ENCODE measurements at regions not wholly inside any gene's neighbourhood (a gene's known extent, or its start where the extent isn't known, plus 50 kb on each side); places are given as distances from the start of the nearest gene placed in this dataset.
A peak's percentile ranks its signal among the peaks of the same experiment; 100 is the strongest.

DNA sequence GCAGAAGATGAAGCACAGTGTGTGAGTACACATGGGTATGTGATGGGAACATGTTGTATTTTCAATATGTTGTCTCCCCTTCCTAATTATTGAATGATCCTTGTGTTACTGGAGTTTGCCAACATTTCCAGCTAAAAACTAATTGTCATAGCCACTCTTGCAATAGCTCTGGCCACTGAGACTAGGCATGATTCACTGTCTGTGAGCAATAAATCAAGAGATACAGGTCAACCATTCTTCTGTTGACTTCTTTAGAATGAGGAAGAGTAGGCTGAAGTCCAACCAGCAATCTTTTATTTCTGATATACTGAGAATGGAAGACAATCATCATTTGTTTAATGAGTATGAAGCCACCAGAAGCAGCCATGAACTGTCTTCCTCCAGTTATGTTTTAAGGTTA, 413.9 kb downstream of the SLITRK5 start:
- Histone ChIP-seq H3K27me3 (ENCODE audit: control insufficient read depth, insufficient read depth, low read length) (no peaks in the 10 kb centered on the region), H3K27ac (ENCODE audit: low read depth, low read length) (no peak overlapping the region), H3K9me3 (ENCODE audit: control insufficient read depth, insufficient read depth, low read length) (no peaks in the 10 kb centered on the region), H3K4me3 (ENCODE audit: low read depth, low read length) (no peak overlapping the region), H3K36me3 (ENCODE audit: control insufficient read depth, insufficient read depth, low read length) (no peaks in the 10 kb centered on the region), H3K4me1 (ENCODE audit: control insufficient read depth, insufficient read depth, low read length) (no peaks in the 10 kb centered on the region)
- DNase-seq (ENCODE audit: low read depth in 4 of 6, low spot score in 6 of 6): no peak

DNA sequence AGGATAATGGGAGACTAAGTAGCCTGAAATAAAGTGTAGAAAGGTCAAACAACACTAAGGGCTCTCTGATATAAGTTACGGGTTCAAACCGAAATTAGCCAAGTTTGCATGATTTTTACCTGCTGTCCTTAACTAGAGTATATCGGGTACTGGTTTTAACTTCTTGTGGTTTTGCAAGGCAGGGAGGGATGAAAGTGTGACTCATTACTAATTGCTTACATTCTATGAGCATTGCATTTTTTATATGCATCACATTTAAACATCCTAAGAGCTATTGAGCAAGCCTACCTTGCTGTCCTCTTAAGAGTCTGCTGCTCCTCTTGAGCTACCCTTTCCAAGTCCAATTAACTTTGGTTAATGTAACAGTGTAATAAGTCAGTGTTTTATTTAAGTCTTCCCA, 415.4 kb downstream of the SLITRK5 start:
- Histone ChIP-seq H3K9me3 (ENCODE audit: control insufficient read depth, insufficient read depth, low read length) (no peaks in the 10 kb centered on the region), H3K4me3 (ENCODE audit: low read depth, low read length) (no peak overlapping the region), H3K27ac (ENCODE audit: low read depth, low read length) (no peak overlapping the region), H3K4me1 (ENCODE audit: control insufficient read depth, insufficient read depth, low read length) (no peaks in the 10 kb centered on the region), H3K36me3 (ENCODE audit: control insufficient read depth, insufficient read depth, low read length) (no peaks in the 10 kb centered on the region), H3K27me3 (ENCODE audit: control insufficient read depth, insufficient read depth, low read length) (no peaks in the 10 kb centered on the region)
- no peak for DNase-seq (ENCODE audit: low read depth in 4 of 6, low spot score in 6 of 6)
- 92% methylated on average over 2 of the region's 3 CpGs for WGBS (ENCODE audit: insufficient coverage)

DNA sequence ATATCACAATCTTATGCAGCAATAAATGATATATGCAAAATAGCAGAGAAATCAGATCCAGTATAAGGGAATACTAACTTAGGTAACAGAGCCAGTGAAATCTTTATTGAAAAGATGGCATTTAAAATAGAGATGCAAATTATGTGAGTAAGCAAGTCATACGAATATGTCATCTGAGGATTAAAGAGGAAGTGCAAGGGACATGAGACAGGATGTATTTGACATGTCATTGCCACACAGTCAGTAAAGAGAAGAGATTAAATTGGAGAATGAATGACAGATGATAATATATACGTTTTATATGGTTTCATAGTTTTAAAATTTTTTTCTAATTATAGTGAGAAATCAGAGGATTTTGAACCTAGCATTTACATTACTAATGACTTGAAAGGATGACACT, 426.4 kb downstream of the SLITRK5 start:
- H3K27me3 ChIP-seq (ENCODE audit: control insufficient read depth, insufficient read depth, low read length): no peaks in the 10 kb centered on the region
- peaks cover 1% of the 10 kb centered on the region for H3K9me3 ChIP-seq (ENCODE audit: control insufficient read depth, insufficient read depth, low read length)
- no peaks in the 10 kb centered on the region for H3K4me1 ChIP-seq (ENCODE audit: control insufficient read depth, insufficient read depth, low read length)
- H3K36me3 ChIP-seq (ENCODE audit: control insufficient read depth, insufficient read depth, low read length): no peaks in the 10 kb centered on the region
- H3K27ac ChIP-seq (ENCODE audit: low read depth, low read length): no peak overlapping the region
- DNase-seq (ENCODE audit: low read depth in 4 of 6, low spot score in 6 of 6): no peak
- no peak overlapping the region for H3K4me3 ChIP-seq (ENCODE audit: low read depth, low read length)
- 0% methylated on average over 1 of the region's 2 CpGs for WGBS (ENCODE audit: insufficient coverage)

DNA sequence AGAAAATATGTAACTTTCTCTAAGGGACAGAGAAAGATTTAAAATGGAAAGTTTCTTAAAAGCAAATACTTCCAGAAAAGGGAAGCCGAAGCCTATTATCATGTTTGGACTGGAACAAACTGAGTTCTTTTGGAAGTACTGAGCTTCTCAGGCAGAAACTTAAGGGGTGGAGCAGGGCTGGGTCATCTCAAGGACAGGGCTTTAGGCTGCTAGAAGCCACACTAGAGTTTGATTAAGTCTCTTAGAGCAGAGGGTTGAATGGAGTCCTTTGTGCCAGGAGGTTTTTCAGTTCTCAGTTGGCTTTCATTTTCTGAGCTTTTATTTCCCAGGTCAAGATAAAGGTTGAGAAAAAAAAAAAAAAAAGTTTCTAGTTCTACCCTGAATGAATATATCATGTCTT, 432.7 kb downstream of the SLITRK5 start:
- Histone ChIP-seq H3K4me1 (ENCODE audit: control insufficient read depth, insufficient read depth, low read length) (no peaks in the 10 kb centered on the region), H3K27ac (ENCODE audit: low read depth, low read length) (peak overlapping the region; percentile 69), H3K9me3 (ENCODE audit: control insufficient read depth, insufficient read depth, low read length) (peaks cover 1% of the 10 kb centered on the region), H3K36me3 (ENCODE audit: control insufficient read depth, insufficient read depth, low read length) (no peaks in the 10 kb centered on the region), H3K27me3 (ENCODE audit: control insufficient read depth, insufficient read depth, low read length) (no peaks in the 10 kb centered on the region), H3K4me3 (ENCODE audit: low read depth, low read length) (no peak overlapping the region)
- DNase-seq (ENCODE audit: low read depth in 4 of 6, low spot score in 6 of 6): peak in 1 of 6 donors; percentile 33
- 25% methylated on average over 1 of the region's 1 CpG for WGBS (ENCODE audit: insufficient coverage)

DNA sequence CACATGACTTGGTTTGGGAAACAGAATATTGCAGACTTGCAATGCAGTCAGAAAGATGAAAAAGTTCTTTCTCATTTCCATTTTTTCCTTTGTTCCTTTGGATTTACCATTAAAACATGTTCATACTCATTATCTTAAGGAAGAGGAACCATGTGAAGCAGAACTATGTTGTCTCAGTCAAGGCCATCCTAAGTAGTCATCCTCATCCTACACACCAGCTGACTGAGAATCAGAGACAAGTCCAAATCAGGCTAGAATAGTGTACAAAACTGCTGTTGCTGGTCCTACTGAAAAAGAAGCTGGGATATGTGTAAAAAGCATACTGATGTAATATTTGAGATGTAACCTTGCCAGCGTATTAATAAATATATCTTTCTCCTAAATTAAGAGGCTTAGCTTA, 433.4 kb downstream of the SLITRK5 start:
- H3K27me3 ChIP-seq (ENCODE audit: control insufficient read depth, insufficient read depth, low read length): no peaks in the 10 kb centered on the region
- peak overlapping the region; percentile 59 for H3K27ac ChIP-seq (ENCODE audit: low read depth, low read length)
- WGBS (ENCODE audit: insufficient coverage): no CpG with 5 or more reads among the region's 1 CpG

DNA sequence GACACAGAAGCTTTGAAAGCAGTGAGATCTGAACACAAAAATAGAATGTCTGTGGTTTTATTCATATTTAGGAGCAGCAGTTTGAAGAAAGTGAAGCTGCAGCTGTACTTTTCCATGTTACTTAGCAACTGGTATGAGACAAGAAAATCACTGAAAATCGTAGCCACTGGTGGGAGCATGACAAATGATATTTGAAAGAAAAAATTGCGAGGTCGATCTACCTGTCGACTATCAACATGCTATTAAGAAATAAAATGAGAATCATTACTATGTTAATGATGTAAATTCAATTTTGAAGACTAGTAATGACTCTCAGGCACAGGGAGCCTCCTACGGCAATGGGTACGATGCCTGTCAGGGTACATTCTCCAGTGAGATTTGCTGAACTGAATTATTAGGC, 436.4 kb downstream of the SLITRK5 start:
- DNase-seq (ENCODE audit: low read depth in 4 of 6, low spot score in 6 of 6): peak in 3 of 6 donors; percentile 23 to 77 (median 62)
- H3K36me3 ChIP-seq (ENCODE audit: control insufficient read depth, insufficient read depth, low read length): no peaks in the 10 kb centered on the region
- H3K9me3 ChIP-seq (ENCODE audit: control insufficient read depth, insufficient read depth, low read length): no peaks in the 10 kb centered on the region
- no peaks in the 10 kb centered on the region for H3K27me3 ChIP-seq (ENCODE audit: control insufficient read depth, insufficient read depth, low read length)
- no peaks in the 10 kb centered on the region for H3K4me1 ChIP-seq (ENCODE audit: control insufficient read depth, insufficient read depth, low read length)
- H3K27ac ChIP-seq (ENCODE audit: low read depth, low read length): no peak overlapping the region
- H3K4me3 ChIP-seq (ENCODE audit: low read depth, low read length): no peak overlapping the region
- no CpG with 5 or more reads among the region's 6 CpGs for WGBS (ENCODE audit: insufficient coverage)

More for the DNA sequence above, 433.4 kb downstream of the SLITRK5 start:
- Histone ChIP-seq H3K4me1 (ENCODE audit: control insufficient read depth, insufficient read depth, low read length) (no peaks in the 10 kb centered on the region), H3K9me3 (ENCODE audit: control insufficient read depth, insufficient read depth, low read length) (peaks cover 1% of the 10 kb centered on the region), H3K36me3 (ENCODE audit: control insufficient read depth, insufficient read depth, low read length) (no peaks in the 10 kb centered on the region), H3K4me3 (ENCODE audit: low read depth, low read length) (no peak overlapping the region)
- DNase-seq (ENCODE audit: low read depth in 4 of 6, low spot score in 6 of 6): no peak

DNA sequence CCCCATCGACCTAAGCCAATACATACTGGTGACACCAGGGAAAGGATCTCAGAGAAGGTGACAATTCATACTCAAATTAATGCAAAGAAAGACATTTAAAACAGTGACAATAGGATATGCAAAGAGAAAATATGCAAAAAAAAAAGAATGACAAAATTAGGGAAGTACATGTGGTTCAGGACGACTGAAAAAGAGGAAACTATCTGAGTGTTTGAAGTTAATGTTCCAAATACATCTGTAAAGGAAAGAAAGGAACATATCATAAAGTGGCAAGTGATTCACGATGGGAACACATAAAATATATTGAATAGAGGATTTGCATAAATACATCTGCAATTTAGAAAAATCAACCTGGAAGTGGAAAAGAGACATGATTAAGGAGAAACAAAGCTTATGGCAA, 441.4 kb downstream of the SLITRK5 start:
- no peak for DNase-seq (ENCODE audit: low read depth in 4 of 6, low spot score in 6 of 6)
- no CpG with 5 or more reads among the region's 3 CpGs for WGBS (ENCODE audit: insufficient coverage)
- H3K4me3 ChIP-seq (ENCODE audit: low read depth, low read length): no peak overlapping the region
- no peaks in the 10 kb centered on the region for H3K27me3 ChIP-seq (ENCODE audit: control insufficient read depth, insufficient read depth, low read length)
- no peaks in the 10 kb centered on the region for H3K4me1 ChIP-seq (ENCODE audit: control insufficient read depth, insufficient read depth, low read length)
- H3K36me3 ChIP-seq (ENCODE audit: control insufficient read depth, insufficient read depth, low read length): no peaks in the 10 kb centered on the region
- H3K27ac ChIP-seq (ENCODE audit: low read depth, low read length): no peak overlapping the region
- H3K9me3 ChIP-seq (ENCODE audit: control insufficient read depth, insufficient read depth, low read length): no peaks in the 10 kb centered on the region

DNA sequence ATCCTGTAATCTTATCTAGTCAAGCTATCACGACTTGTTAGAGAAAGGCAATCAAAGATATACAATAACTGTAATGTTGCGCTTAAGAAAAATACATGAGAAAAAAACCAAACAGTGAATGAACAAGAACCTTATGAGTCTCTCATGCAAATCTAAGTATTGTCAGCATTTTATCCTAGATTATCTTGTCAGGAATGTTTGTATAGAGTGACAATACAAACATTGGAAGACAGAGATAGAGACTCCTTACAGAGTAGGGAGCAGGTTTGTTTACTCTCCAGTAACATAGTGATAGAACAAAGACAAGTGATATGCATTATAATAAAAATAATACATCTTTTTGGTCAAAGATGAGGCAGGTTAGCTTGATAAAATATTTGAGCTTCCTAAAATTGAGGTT, 444.8 kb downstream of the SLITRK5 start:
- WGBS (ENCODE audit: insufficient coverage): no CpG with 5 or more reads among the region's 2 CpGs
- H3K36me3 ChIP-seq (ENCODE audit: control insufficient read depth, insufficient read depth, low read length): no peaks in the 10 kb centered on the region
- H3K4me3 ChIP-seq (ENCODE audit: low read depth, low read length): no peak overlapping the region
- no peaks in the 10 kb centered on the region for H3K27me3 ChIP-seq (ENCODE audit: control insufficient read depth, insufficient read depth, low read length)
- H3K4me1 ChIP-seq (ENCODE audit: control insufficient read depth, insufficient read depth, low read length): no peaks in the 10 kb centered on the region
- no peak for DNase-seq (ENCODE audit: low read depth in 4 of 6, low spot score in 6 of 6)
- H3K27ac ChIP-seq (ENCODE audit: low read depth, low read length): no peak overlapping the region
- no peaks in the 10 kb centered on the region for H3K9me3 ChIP-seq (ENCODE audit: control insufficient read depth, insufficient read depth, low read length)

DNA sequence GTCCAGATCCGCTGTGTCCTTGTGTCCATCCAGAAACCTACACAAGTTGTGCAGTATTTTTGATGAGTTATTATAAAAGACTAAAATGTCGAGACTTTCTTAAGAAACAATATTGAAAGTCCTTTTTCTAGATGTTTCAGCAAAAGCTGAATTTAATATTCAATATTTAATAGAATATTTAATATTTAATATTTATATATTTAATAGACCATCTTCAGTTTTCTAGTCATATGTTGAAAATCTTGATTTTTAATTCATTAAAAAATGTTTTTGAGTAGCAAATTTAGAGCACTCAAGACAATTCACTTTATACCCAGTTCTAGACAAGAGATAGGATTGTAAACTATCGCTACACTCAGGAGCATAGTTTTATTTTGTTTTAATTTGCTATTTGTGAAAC, 447.8 kb downstream of the SLITRK5 start:
- Histone ChIP-seq H3K4me1 (ENCODE audit: control insufficient read depth, insufficient read depth, low read length) (no peaks in the 10 kb centered on the region), H3K4me3 (ENCODE audit: low read depth, low read length) (no peak overlapping the region), H3K27me3 (ENCODE audit: control insufficient read depth, insufficient read depth, low read length) (no peaks in the 10 kb centered on the region), H3K36me3 (ENCODE audit: control insufficient read depth, insufficient read depth, low read length) (no peaks in the 10 kb centered on the region), H3K9me3 (ENCODE audit: control insufficient read depth, insufficient read depth, low read length) (no peaks in the 10 kb centered on the region), H3K27ac (ENCODE audit: low read depth, low read length) (no peak overlapping the region)
- no peak for DNase-seq (ENCODE audit: low read depth in 4 of 6, low spot score in 6 of 6)
- WGBS (ENCODE audit: insufficient coverage): no CpG with 5 or more reads among the region's 3 CpGs

DNA sequence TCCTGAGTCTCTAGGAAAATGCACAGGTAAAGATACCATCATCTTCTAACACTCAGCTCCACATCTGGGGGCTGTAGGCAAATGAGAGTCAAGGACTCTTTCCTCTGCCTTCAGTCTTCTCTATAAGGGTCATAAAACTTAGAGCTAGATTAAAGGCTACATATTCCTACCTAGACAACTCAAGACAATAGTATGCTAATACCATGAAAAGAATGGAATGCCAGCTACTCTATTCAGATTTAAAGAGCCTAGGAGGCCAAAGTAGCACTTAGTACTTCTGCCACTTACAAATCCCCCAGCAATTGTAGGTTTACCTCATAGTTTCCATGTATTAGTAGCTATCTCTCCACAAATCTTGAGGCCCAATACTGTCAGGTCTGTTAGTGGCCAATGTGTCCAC, 453.0 kb downstream of the SLITRK5 start:
- Histone ChIP-seq H3K36me3 (ENCODE audit: control insufficient read depth, insufficient read depth, low read length) (no peaks in the 10 kb centered on the region), H3K4me1 (ENCODE audit: control insufficient read depth, insufficient read depth, low read length) (no peaks in the 10 kb centered on the region), H3K4me3 (ENCODE audit: low read depth, low read length) (no peak overlapping the region), H3K27ac (ENCODE audit: low read depth, low read length) (no peak overlapping the region), H3K9me3 (ENCODE audit: control insufficient read depth, insufficient read depth, low read length) (no peaks in the 10 kb centered on the region), H3K27me3 (ENCODE audit: control insufficient read depth, insufficient read depth, low read length) (no peaks in the 10 kb centered on the region)
- no peak for DNase-seq (ENCODE audit: low read depth in 4 of 6, low spot score in 6 of 6)

Measured in spinal cord (tissue), 9 donors.